ENCODE measurements at regions not wholly inside any gene's neighbourhood (a gene's known extent, or its start where the extent isn't known, plus 50 kb on each side); places are given as distances from the start of the nearest gene placed in this dataset.
"Not testable (repeated sequence)": the region's sequence is repeated elsewhere in the genome, so short reads cannot be mapped to it uniquely, and the experiment has no call there.

- DNase-seq (ENCODE audit: low spot score) = not testable (repeated sequence)
These were observed 122.5 kb upstream of the FBXO28 start for GRCh38 chr1:223991297-223991857.

- not testable (repeated sequence) for DNase-seq (ENCODE audit: low spot score)
These were observed 116.2 kb upstream of the TP53BP2 start for GRCh38 chr1:223961985-223962384.

- not testable (repeated sequence) for DNase-seq (ENCODE audit: low spot score)
These were observed 107.1 kb upstream of the TP53BP2 start for GRCh38 chr1:223952801-223953200.

GRCh38 chr1:223951551-223951950 is 105.8 kb upstream of the TP53BP2 start:
- not testable (repeated sequence) for DNase-seq (ENCODE audit: low spot score)

GRCh38 chr1:223949944-223950343 is 104.2 kb upstream of the TP53BP2 start:
- DNase-seq (ENCODE audit: low spot score) = not testable (repeated sequence)

- DNase-seq (ENCODE audit: low spot score) = not testable (repeated sequence)
These were observed 102.3 kb upstream of the TP53BP2 start for GRCh38 chr1:223948041-223948440.

- DNase-seq (ENCODE audit: low spot score) = not testable (repeated sequence)
These were observed 90.8 kb upstream of the TP53BP2 start for GRCh38 chr1:223936592-223936991.

- not testable (repeated sequence) for DNase-seq (ENCODE audit: low spot score)
These were observed 85.7 kb upstream of the TP53BP2 start for GRCh38 chr1:223931476-223931875.

- not testable (repeated sequence) for DNase-seq (ENCODE audit: low spot score)
These were observed 75.1 kb upstream of the TP53BP2 start for GRCh38 chr1:223920805-223921204.

GRCh38 chr1:223915476-223915875 is 69.7 kb upstream of the TP53BP2 start:
- DNase-seq (ENCODE audit: low spot score) = not testable (repeated sequence)

- DNase-seq (ENCODE audit: low spot score) = not testable (repeated sequence)
These were observed 68.0 kb upstream of the TP53BP2 start for GRCh38 chr1:223913715-223914114.

- DNase-seq (ENCODE audit: low spot score) = not testable (repeated sequence)
These were observed 62.3 kb upstream of the TP53BP2 start for GRCh38 chr1:223907943-223908587.

- DNase-seq (ENCODE audit: low spot score) = not testable (repeated sequence)
These were observed 57.5 kb upstream of the TP53BP2 start for GRCh38 chr1:223903221-223903620.

- not testable (repeated sequence) for DNase-seq (ENCODE audit: low spot score)
These were observed 54.0 kb upstream of the TP53BP2 start for GRCh38 chr1:223899775-223900174.

GRCh38 chr1:223897097-223897496 is 51.4 kb upstream of the TP53BP2 start:
- not testable (repeated sequence) for DNase-seq (ENCODE audit: low spot score)

- not testable (repeated sequence) for DNase-seq (ENCODE audit: low spot score)
These were observed 50.2 kb upstream of the TP53BP2 start for GRCh38 chr1:223895950-223896349.

All from GM03348 (cell line).